HG02852 (cell line): ENCODE measurements at regions not wholly inside any gene's neighbourhood (a gene's known extent, or its start where the extent isn't known, plus 50 kb on each side); places are given as distances from the start of the nearest gene placed in this dataset.

Experiments
- ATAC-seq: cut with Tn5 transposase; IDR thresholded peaks from one replicate; pipeline ENCODE4 v1.9.1; 2021; ENCODE audit warnings: mild to moderate bottlenecking, moderate library complexity; ENCODE audit not compliant: unreplicated experiment

GRCh38 chr11:113581713-113582112 is 106.5 kb upstream of the DRD2 start:
- no peak for ATAC-seq

- no peak for ATAC-seq
Observed at GRCh38 chr11:113579292-113579940, 104.2 kb upstream of the DRD2 start.

- no peak for ATAC-seq
Observed at GRCh38 chr11:113578715-113579250, 103.6 kb upstream of the DRD2 start.

- ATAC-seq = no peak
Observed at GRCh38 chr11:113578033-113578380, 102.8 kb upstream of the DRD2 start.

DNA sequence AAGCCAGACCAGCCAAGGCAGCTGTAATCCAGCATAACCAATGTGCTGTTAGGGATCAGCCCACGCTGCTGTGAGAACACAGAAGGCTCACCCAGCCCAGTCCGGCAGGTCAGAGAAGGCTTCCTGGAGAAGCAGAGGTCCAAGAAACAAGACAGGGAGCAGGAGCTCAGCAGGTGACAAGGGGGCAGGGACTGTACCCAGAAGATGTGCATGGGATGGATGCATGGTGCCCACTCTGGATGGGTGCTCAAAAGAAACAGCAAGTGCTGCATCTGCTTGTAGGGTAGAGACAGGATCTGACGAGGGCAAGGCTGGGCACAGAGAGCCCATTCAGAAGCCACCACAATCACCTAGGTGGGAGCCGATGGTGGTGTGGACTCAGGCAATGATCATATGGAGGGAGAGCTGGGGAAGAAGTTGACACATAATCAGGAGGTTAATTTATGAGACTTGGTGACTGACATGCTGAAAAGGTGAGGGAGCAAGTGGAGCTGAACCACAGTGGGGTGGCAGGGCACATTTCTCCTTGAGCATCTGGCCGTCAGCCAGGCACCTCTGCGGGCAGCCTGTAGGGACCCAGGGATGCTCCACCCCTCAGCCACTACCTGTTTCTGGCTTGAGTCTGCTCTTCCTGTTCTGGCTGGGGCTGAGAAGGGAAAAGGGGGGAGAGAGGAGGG is 102.3 kb upstream of the DRD2 start:
- ATAC-seq = no peak

DNA sequence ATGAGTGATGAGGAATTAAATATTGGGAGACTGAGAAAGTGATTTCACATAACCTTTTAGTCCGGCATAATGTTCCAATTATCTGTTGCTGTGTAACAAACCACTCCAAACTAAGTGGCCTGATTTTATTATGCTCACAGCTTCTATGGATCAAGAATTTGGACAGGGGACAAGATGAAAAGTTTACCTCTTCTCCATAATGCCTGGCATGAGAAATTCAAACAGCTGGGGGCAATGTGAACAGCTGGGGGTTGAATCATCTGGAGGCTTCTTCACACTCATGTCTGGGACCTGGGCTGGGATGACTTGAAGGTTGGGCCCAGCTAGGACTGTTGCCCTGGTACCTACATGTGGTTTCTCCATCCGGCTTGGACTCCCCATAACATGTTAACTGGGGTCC is 99.4 kb upstream of the DRD2 start:
- ATAC-seq = no peak

GRCh38 chr11:113574171-113574570 is 99.0 kb upstream of the DRD2 start:
- no peak for ATAC-seq

DNA sequence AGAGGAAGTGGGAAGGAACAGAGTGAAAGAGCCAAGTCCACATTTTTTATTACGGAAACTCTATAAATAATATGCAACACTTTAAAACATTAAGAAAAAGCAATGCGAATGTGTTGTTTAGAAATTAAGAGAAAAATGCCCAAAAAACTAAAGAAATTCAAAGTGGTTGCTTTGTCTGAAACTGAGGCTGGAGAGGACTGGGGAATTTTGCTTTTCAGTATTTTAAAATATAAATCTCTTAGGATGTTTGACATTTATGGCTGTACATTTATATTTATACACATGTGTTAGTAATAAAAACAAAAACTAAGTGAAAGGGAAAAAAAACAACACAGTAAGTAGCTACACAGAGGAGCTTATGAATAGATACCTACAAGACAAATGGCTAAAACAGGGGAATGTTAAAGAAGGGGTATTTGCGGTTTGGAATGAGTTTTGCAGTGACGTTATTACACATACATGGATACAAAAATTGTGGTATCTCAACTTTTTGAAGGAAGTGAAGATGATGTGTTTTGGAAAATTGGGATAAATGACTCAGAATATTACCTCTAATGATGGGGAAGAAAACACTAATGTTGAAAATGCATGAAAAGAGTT is 97.0 kb upstream of the DRD2 start:
- no peak for ATAC-seq

GRCh38 chr11:113571531-113571930 is 96.3 kb upstream of the DRD2 start:
- ATAC-seq = no peak

GRCh38 chr11:113570906-113571305 is 95.7 kb upstream of the DRD2 start:
- ATAC-seq = no peak

DNA sequence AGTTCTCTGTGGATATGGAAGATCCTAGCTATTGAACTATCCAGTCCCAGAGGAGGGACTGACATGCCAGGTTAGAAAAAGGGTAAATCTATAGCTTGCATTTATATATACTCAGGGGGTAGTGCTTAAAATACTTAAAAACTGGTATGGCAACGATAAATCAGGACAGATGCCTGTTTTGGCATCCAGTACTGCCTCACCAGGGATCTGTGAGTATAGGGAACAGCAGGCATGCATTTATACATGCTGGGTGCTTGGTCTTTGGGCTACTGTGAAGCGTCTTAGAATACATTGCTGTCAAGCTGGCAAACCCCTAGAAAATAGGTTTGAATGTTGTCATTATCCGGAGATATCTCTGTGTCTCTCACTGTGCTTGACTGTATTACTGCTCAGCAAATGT is 94.2 kb upstream of the DRD2 start:
- ATAC-seq = no peak

- ATAC-seq = no peak
Observed at GRCh38 chr11:113568566-113568965, 93.4 kb upstream of the DRD2 start.

GRCh38 chr11:113567867-113568544 is 92.8 kb upstream of the DRD2 start:
- ATAC-seq = no peak

- no peak for ATAC-seq
Observed at GRCh38 chr11:113567097-113567496, 91.9 kb upstream of the DRD2 start.

DNA sequence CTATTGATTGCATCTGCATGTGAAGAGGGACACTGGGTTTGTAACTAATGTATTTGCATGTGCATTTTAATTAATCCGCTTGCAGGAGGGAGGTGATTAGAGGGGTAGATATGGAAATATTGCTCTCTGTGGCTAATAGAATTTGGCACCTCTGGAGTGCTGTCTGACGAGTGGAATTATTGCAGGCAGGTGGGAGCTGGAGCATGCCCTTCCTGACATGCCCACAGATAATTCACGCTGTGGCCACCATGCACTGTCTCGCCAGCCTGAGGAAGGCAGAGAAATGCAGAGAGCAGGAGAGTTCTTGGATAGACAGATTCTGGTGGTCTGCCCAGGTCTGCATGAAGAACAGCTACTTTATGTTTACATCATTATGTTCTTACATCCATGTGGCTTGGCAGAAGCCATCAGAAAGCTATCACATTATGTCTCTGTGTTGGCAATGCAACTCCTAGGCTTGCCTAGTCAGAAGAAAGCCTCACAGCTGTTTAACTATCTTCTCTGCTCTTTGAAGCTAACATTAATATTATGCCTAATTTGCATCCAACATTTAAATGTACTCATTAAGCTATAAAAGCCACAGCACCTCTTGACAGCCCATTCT is 89.4 kb upstream of the DRD2 start:
- no peak for ATAC-seq

DNA sequence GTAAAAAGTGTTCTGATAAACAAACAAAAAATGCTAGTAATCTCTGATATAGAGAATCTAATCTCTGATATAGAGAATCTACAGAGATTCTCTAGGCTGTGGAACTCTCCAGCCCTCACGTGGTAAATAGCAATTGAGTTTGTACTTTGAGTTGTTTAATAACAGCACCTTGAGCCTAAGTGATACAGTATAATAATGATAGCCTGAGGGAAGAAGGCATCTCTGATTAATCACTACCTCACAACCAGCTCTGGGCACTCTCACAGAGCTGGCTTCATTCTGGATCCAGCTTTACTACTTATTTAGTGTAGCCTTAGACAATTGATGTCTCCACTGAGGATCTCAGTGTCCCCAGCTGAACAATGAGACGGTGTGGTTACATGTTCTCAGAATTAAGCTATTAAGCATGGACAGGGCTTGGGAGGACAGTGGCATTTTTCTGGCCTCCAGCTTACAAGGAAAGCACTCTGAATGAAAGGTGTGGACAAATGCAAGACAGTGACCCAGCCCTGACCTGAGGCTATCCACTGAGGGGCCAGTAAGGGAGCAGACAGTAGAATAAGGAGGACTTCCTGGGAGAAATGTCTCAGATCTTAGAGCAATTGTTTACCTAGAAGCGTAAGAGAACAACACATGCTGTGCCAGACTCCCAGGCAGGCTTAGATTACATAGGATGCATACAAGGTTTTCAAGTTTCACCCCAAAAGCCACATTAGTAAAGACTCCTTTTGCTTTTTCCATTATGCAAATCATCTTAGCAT is 88.7 kb upstream of the DRD2 start:
- ATAC-seq = no peak

GRCh38 chr11:113562981-113563461 is 87.8 kb upstream of the DRD2 start:
- no peak for ATAC-seq

DNA sequence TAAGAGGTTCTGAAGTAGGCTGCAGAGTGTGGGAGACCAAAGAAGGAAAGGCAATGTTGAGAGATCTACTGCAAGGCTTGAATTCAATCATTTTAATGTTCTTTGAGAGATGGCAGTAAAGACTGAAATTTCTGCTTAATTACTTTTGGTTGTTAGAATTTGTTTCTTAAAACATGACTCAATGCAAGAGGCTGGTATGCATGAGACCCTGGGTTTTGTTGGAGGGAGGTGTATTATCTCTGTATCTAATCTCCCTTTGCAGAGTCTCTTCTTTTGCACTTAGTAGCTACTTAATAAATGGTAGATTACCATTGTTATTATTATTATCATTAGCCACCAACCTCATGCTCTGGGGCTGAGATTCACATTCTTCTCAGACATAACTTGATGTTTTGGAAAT is 87.4 kb upstream of the DRD2 start:
- no peak for ATAC-seq

DNA sequence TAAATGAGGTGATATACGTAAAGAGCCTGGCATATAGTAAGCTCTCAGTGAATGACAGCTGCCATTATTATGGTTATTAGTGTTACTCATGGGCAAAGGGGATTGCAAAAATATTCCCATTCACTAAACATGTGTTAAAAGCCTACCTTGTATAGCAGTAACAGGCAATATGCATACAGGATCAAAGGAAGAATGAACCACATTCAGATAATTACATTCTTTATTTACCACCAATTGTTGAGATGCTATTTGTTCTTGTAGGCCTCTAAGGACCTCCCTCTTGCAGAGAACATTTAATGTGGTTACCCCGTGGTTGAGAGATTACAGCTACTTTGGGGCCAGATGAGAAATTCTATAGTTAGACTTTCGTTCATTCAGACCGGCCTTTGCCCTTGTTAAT is 82.7 kb upstream of the DRD2 start:
- ATAC-seq = no peak

DNA sequence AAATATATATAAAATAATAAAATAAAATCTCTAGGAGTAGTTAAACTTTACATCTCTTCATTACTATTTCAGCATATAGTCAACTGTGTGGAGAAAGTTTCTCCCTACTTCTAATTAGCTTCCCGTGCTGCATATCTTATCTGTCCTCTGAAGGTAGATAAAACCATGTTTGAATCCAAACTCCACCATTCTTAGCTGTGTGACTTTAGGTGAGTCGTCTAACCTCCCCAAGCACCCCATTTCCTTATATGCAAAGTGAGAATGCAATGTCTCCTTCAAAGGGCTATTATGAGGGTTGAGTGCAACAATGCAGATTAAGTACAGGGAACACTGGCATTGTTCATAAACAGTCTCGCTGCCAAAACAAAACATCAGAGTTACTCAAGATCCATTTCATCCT is 80.8 kb upstream of the DRD2 start:
- no peak for ATAC-seq
